ENCODE measurements at regions not wholly inside any gene's neighbourhood (a gene's known extent, or its start where the extent isn't known, plus 50 kb on each side); places are given as distances from the start of the nearest gene placed in this dataset.

DNA sequence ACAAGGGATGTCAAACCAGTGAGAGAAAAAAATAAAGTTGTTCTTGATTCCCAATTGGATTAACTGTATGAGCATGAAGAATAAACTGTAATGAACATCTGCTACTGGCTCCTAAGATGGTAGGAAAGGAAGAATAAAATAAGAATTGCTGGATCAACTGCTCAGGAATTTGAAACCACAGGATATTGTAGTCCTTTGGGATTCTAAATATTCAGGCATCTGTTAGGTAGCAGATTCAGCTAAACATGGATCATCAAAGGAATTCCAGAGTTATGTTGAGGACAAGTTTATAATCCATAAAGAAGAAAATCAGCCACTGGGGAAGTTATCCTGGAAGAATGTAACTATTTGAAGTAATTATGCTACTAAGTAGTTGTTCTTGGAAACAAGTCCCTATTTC lies 65.8 kb downstream of the ISL1 start:
- H3K4me3 ChIP-seq (ENCODE audit: low read depth, low read length), result no peak overlapping the region
- TF ChIP-seq MAX (IDR thresholded peaks at IDR 0.05; ENCODE audit: low read depth, low read length) (no peak), MYC (IDR thresholded peaks at IDR 0.05; ENCODE audit: low read depth, low read length) (no peak), CTCF (IDR thresholded peaks at IDR 0.05; ENCODE audit: low read depth, low read length) (no peak), POLR2A (IDR thresholded peaks at IDR 0.05; ENCODE audit: extremely low read depth, insufficient read length) (no peak)
- DNase-seq (ENCODE audit: low read depth), result no peak

DNA sequence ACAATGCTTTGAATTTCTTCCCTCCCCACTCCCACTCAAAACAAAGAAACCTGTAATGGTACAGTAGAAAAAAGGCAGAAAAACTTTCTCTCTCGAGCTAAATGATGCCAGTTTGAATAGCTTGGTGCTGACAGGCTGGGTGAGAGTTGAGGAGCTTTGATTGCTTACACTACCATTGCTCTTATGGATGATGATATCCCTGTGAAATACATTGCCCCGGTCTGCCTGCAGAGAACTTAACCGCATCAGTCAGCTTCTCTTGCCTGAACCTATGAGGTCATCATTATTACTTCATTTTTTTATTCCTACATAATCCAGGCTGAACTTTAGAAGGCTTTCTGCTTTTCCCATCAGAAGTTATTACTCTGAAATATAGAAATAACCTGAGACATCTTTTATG lies 69.3 kb downstream of the ISL1 start:
- TF ChIP-seq POLR2A (IDR thresholded peaks at IDR 0.05; ENCODE audit: extremely low read depth, insufficient read length) (no peak), CTCF (IDR thresholded peaks at IDR 0.05; ENCODE audit: low read depth, low read length) (no peak), MYC (IDR thresholded peaks at IDR 0.05; ENCODE audit: low read depth, low read length) (no peak), MAX (IDR thresholded peaks at IDR 0.05; ENCODE audit: low read depth, low read length) (no peak)
- no peak for DNase-seq (ENCODE audit: low read depth)

DNA sequence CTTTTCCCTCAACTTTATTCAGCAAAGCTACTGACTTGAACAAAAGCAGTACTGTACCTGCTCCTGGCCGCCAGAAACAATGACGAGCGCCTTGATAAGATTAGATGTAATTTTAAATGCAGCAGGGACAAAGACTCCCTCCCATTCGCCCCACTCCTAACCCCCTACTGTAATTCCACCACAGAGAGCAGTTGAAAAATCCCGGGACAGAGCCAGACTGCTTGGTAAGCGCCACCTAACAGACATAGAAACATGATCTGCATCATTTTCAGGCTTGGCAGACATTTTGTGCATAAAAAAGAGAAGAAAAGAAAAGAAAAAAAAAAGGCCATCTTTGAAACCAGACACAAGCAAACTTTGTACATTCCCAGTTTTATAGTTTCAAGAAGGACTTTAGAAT lies 81.9 kb downstream of the ISL1 start:
- TF ChIP-seq POLR2A (IDR thresholded peaks at IDR 0.05; ENCODE audit: extremely low read depth, insufficient read length), result no peak
- no peak for TF ChIP-seq MYC (IDR thresholded peaks at IDR 0.05; ENCODE audit: low read depth, low read length)
- TF ChIP-seq MAX (IDR thresholded peaks at IDR 0.05; ENCODE audit: low read depth, low read length), result no peak
- no peak for TF ChIP-seq CTCF (IDR thresholded peaks at IDR 0.05; ENCODE audit: low read depth, low read length)
- no peak for DNase-seq (ENCODE audit: low read depth)
- H3K4me3 ChIP-seq (ENCODE audit: low read depth, low read length), result no peak overlapping the region

More for the DNA sequence above, 69.3 kb downstream of the ISL1 start:
- H3K4me3 ChIP-seq (ENCODE audit: low read depth, low read length), result no peak overlapping the region

DNA sequence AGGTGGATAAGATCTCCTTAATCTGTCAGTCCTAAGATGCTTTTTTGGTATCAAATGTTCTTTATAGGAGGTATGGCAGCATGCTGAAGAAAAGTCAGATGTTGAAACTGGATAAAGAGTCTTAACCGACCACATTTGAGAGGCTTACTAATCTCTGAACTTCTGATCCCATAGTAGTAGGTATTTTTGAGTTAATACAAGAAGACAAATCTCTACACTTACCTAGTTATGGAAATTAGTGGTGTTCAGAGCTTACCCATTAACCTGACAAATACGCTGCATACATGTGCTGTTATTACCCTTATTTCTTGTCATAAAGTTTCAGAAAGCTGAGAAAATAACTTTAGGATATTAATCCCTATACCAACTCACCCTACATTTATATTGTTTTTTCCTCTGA lies 83.0 kb downstream of the ISL1 start:
- H3K4me3 ChIP-seq (ENCODE audit: low read depth, low read length), result no peak overlapping the region
- DNase-seq (ENCODE audit: low read depth), result no peak
- TF ChIP-seq MYC (IDR thresholded peaks at IDR 0.05; ENCODE audit: low read depth, low read length), result no peak
- no peak for TF ChIP-seq MAX (IDR thresholded peaks at IDR 0.05; ENCODE audit: low read depth, low read length)
- no peak for TF ChIP-seq POLR2A (IDR thresholded peaks at IDR 0.05; ENCODE audit: extremely low read depth, insufficient read length)
- no peak for TF ChIP-seq CTCF (IDR thresholded peaks at IDR 0.05; ENCODE audit: low read depth, low read length)

- no peak overlapping the region for H3K4me3 ChIP-seq (ENCODE audit: low read depth, low read length)
- no peak for TF ChIP-seq MYC (IDR thresholded peaks at IDR 0.05; ENCODE audit: low read depth, low read length)
- TF ChIP-seq MAX (IDR thresholded peaks at IDR 0.05; ENCODE audit: low read depth, low read length), result no peak
- no peak for TF ChIP-seq CTCF (IDR thresholded peaks at IDR 0.05; ENCODE audit: low read depth, low read length)
- TF ChIP-seq POLR2A (IDR thresholded peaks at IDR 0.05; ENCODE audit: extremely low read depth, insufficient read length), result no peak
- peak; percentile 8 for DNase-seq (ENCODE audit: low read depth)
Observed at GRCh38 chr5:51468196-51468595, 84.9 kb downstream of the ISL1 start.

GRCh38 chr5:51471630-51472029 lies 88.4 kb downstream of the ISL1 start:
- TF ChIP-seq CTCF (IDR thresholded peaks at IDR 0.05; ENCODE audit: low read depth, low read length) (no peak), MYC (IDR thresholded peaks at IDR 0.05; ENCODE audit: low read depth, low read length) (no peak), POLR2A (IDR thresholded peaks at IDR 0.05; ENCODE audit: extremely low read depth, insufficient read length) (no peak), MAX (IDR thresholded peaks at IDR 0.05; ENCODE audit: low read depth, low read length) (no peak)
- no peak for DNase-seq (ENCODE audit: low read depth)
- H3K4me3 ChIP-seq (ENCODE audit: low read depth, low read length), result no peak overlapping the region

Data from NB4 (cell line).